ENCODE measurements at regions not wholly inside any gene's neighbourhood (a gene's known extent, or its start where the extent isn't known, plus 50 kb on each side); places are given as distances from the start of the nearest gene placed in this dataset.

DNA sequence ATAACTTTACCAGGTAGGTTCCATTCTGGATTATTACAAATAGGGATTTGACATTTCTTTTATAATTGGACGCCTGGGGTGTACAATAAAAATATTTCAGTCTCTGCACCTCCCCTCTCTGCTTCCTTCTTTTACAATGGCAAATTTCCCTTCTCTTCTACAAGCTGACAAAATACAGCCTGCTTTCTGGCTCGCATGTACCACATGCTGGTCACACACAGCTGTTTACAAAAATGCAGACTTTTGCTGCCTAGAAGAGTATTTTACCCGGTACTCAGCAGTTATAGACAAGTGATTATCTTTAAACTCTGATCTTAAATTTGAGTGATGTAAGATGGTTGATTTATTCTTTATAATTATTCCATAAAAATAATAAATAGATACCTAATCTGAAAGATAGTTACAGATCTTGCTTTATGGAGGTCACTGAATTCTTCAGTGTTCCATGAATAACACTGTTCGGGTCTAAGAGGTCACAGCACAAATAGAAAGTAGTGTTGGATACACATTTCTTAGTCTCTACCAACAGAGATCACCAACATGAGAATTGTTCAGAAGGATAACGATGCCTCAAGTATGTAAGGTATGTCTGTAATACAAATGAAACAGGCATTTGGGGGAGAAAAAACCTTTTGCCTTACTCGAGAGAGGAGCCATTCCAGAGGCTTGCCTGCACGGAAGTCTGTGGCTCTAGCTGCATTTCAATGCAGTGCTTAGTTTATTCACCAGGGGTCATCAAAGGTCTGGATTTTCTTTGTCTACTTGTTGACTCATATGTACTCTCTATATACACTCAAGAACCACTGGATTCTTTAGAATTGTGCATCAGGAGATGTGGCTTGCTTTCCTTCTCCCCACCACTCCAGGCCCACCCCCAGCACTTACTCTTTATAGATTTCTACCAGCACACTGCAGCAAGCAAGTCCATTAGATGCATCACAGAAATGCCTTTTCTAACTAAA lies 206.6 kb upstream of the RFX3 start:
- ATAC-seq: peak; percentile 93 to 100 (median 100)
- DNase-seq: peak in 3 of 6 donors; percentile 26 to 64 (median 36)
- intact Hi-C loops (cut with DNase I): loop anchor here in 1 of 3 donors (10.0 kb wide), 1 partner anchor 632 kb away; no protein-coding TSS in a partner anchor
- FAIRE-seq: peak; percentile 72
- Histone ChIP-seq H3K9me3 (no peaks in the 10 kb centered on the region), H3K4me1 (no peaks in the 10 kb centered on the region), H3K36me3 (no peaks in the 10 kb centered on the region), H3K4me3 (peak overlapping the region in 1 of 4 donors; percentile 9), H3K27me3 (no peaks in the 10 kb centered on the region), H3K27ac (peak overlapping the region in 2 of 4 donors; percentile 37 to 46)
- WGBS, 2 donors: 31 to 34% methylated on average over 7 of the region's 7 CpGs
- TF ChIP-seq, protein P1, sequence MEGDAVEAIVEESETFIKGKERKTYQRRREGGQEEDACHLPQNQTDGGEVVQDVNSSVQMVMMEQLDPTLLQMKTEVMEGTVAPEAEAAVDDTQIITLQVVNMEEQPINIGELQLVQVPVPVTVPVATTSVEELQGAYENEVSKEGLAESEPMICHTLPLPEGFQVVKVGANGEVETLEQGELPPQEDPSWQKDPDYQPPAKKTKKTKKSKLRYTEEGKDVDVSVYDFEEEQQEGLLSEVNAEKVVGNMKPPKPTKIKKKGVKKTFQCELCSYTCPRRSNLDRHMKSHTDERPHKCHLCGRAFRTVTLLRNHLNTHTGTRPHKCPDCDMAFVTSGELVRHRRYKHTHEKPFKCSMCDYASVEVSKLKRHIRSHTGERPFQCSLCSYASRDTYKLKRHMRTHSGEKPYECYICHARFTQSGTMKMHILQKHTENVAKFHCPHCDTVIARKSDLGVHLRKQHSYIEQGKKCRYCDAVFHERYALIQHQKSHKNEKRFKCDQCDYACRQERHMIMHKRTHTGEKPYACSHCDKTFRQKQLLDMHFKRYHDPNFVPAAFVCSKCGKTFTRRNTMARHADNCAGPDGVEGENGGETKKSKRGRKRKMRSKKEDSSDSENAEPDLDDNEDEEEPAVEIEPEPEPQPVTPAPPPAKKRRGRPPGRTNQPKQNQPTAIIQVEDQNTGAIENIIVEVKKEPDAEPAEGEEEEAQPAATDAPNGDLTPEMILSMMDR (IDR thresholded peaks at IDR 0.05): peak; percentile 26 to 60 (median 58)

DNA sequence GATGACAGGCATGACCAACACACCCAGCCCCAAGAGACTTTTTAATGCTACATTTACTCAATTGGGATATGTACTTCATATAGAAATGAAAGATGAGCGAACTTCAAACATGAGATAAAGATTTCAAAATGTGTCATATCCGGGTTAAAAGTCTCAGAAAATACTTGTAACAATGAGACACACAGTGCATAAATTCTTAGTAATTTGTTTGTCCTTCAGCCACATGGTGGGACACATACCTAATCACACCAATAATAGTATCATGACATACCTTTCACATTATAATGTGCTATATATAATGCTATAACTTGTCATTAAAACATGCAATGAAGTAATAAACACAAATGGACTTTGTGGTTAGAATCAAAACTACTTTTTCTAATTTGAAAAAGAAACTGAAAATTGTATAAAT lies 204.7 kb upstream of the RFX3 start:
- intact Hi-C loops (cut with DNase I): loop anchor here in 1 of 3 donors (10.0 kb wide), 1 partner anchor 634 kb away; no protein-coding TSS in a partner anchor
- ATAC-seq: no peak
- Histone ChIP-seq H3K4me1 (no peaks in the 10 kb centered on the region), H3K27me3 (no peaks in the 10 kb centered on the region), H3K9me3 (no peaks in the 10 kb centered on the region), H3K4me3 (no peak overlapping the region), H3K27ac (no peak overlapping the region), H3K36me3 (no peaks in the 10 kb centered on the region)
- no peak for DNase-seq
- FAIRE-seq: no peak
- WGBS, 2 donors: 58 to 65% methylated on average over 2 of the region's 2 CpGs
- TF ChIP-seq, protein P1 (IDR thresholded peaks at IDR 0.05): no peak

DNA sequence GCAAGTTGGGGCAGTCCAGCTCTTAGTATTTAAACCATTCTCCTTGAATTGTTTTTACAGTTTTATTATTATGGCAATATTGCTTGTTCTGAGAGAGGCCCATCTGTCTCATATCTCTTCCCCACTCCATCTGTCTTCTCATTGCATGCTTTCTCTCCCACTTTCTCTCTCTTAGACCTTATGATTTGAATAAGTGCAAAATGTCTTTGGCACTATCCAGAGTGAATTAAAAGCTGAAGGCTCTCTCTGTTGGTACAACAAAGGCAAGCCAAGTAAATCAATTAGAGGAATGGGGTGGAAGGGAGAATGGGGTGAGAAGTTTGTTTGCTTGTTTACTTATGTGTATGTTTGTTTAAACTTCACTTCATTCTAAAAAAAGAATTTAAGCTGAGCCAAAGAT lies 195.3 kb upstream of the RFX3 start:
- intact Hi-C loops (cut with DNase I): no loop called here
- H3K27ac ChIP-seq: no peak overlapping the region
- H3K36me3 ChIP-seq: no peaks in the 10 kb centered on the region
- DNase-seq (no peak), FAIRE-seq (no peak), ATAC-seq (no peak)
- H3K4me1 ChIP-seq: no peaks in the 10 kb centered on the region
- H3K4me3 ChIP-seq: no peak overlapping the region
- no peaks in the 10 kb centered on the region for H3K9me3 ChIP-seq
- no peaks in the 10 kb centered on the region for H3K27me3 ChIP-seq
- TF ChIP-seq, protein P1 (IDR thresholded peaks at IDR 0.05): no peak

DNA sequence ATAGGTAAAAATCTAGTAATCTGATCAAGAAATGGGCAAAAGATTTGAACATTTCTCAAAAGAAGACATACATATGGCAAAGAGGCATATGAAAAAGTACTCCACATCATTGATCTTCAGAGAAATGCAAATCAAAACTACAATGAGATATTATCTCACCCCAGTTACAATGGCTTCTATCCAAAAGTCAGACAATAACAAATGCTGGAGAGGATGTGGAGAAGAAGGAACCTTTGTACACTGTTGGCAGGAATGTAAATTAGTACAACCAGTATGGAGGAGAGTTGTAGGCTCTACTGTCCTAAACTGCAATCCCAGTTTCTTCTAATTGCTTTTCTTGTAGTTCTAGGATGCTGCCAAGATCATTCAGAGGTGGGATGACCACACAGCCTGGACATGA lies 193.5 kb upstream of the RFX3 start:
- H3K27ac ChIP-seq: no peak overlapping the region

More for the DNA sequence above, 193.5 kb upstream of the RFX3 start:
- H3K4me3 ChIP-seq: no peak overlapping the region
- no peaks in the 10 kb centered on the region for H3K36me3 ChIP-seq
- H3K4me1 ChIP-seq: no peaks in the 10 kb centered on the region
- H3K27me3 ChIP-seq: no peaks in the 10 kb centered on the region
- FAIRE-seq: no peak
- H3K9me3 ChIP-seq: no peaks in the 10 kb centered on the region
- DNase-seq: no peak
- intact Hi-C loops (cut with DNase I): no loop called here
- ATAC-seq: no peak
- TF ChIP-seq, protein P1 (IDR thresholded peaks at IDR 0.05): no peak
